22Rv1 (cell line): ENCODE measurements at regions not wholly inside any gene's neighbourhood (a gene's known extent, or its start where the extent isn't known, plus 50 kb on each side); places are given as distances from the start of the nearest gene placed in this dataset.
"Not testable (repeated sequence)": the region's sequence is repeated elsewhere in the genome, so short reads cannot be mapped to it uniquely, and the experiment has no call there.

Experiments used
- H3K27ac ChIP-seq: fragments of 450-650 bp; 2 replicates; pipeline ENCODE4 v1.5.1; 2017
- CTCF ChIP-seq: fragments of 450-650 bp; IDR thresholded peaks from 2 replicates; pipeline ENCODE4 v1.5.1; 2017; ENCODE audit warnings: mild to moderate bottlenecking
- ZFX ChIP-seq: fragments of 450-650 bp; IDR thresholded peaks from 2 replicates; pipeline ENCODE4 v1.6.1; 2017; ENCODE audit warnings: antibody characterized with exemption, borderline replicate concordance

- no peak overlapping the region for H3K27ac ChIP-seq
- TF ChIP-seq CTCF: no peak
- TF ChIP-seq ZFX: no peak
These were observed 167.6 kb upstream of the ARSJ start for GRCh38 chr4:114146947-114147618.

GRCh38 chr4:114147619-114148208, 168.3 kb upstream of the ARSJ start:
- H3K27ac ChIP-seq: not testable (repeated sequence)

GRCh38 chr4:114148372-114149070, 169.1 kb upstream of the ARSJ start:
- not testable (repeated sequence) for H3K27ac ChIP-seq

- TF ChIP-seq ZFX (no peak), CTCF (no peak)
- no peak overlapping the region for H3K27ac ChIP-seq
These were observed 176.9 kb upstream of the ARSJ start for GRCh38 chr4:114156371-114156770.

- TF ChIP-seq ZFX (no peak), CTCF (no peak)
These were observed 182.4 kb upstream of the ARSJ start for GRCh38 chr4:114161809-114162208.

GRCh38 chr4:114163051-114163450, 183.6 kb upstream of the ARSJ start:
- no peak overlapping the region for H3K27ac ChIP-seq
- no peak for TF ChIP-seq CTCF

More at GRCh38 chr4:114161809-114162208, 182.4 kb upstream of the ARSJ start:
- H3K27ac ChIP-seq: no peak overlapping the region

- H3K27ac ChIP-seq: no peak overlapping the region
- TF ChIP-seq CTCF (no peak), ZFX (no peak)
These were observed 194.5 kb upstream of the ARSJ start for GRCh38 chr4:114173968-114174367.

GRCh38 chr4:114177628-114178027, 198.2 kb upstream of the ARSJ start:
- TF ChIP-seq ZFX (no peak), CTCF (no peak)
- no peak overlapping the region for H3K27ac ChIP-seq
